IgD-negative memory B cell (primary cell): ENCODE measurements at regions not wholly inside any gene's neighbourhood (a gene's known extent, or its start where the extent isn't known, plus 50 kb on each side); places are given as distances from the start of the nearest gene placed in this dataset.

ENCODE experiments used
- H3K27ac Mint-ChIP-seq, 3 donors: one replicate each; pipeline ENCODE4 v1.8.0; 2020 to 2022; ENCODE audit warnings: mild to moderate bottlenecking in 3 of 3, mixed read lengths in 3 of 3, moderate library complexity in 1 of 3
- H3K27me3 Mint-ChIP-seq: one replicate; pipeline ENCODE4 v1.8.0; 2021; ENCODE audit warnings: mixed read lengths
- H3K36me3 Mint-ChIP-seq: one replicate; pipeline ENCODE4 v1.8.0; 2020; ENCODE audit warnings: mild to moderate bottlenecking, mixed read lengths
- H3K4me1 Mint-ChIP-seq, 3 donors: one replicate each; pipeline ENCODE4 v1.8.0; 2020 to 2022; ENCODE audit warnings: mixed read lengths in 3 of 3, mild to moderate bottlenecking in 1 of 3
- H3K4me3 Mint-ChIP-seq, 4 donors: one replicate each; pipeline ENCODE4 v1.8.0; 2020 to 2022; ENCODE audit warnings: mild to moderate bottlenecking in 4 of 4, mixed read lengths in 4 of 4, moderate library complexity in 3 of 4
- H3K9me3 Mint-ChIP-seq, 3 donors: one replicate each; pipeline ENCODE4 v1.8.0; 2020 to 2021; ENCODE audit warnings: mixed read lengths in 3 of 3, mild to moderate bottlenecking in 1 of 3

- Mint-ChIP-seq H3K27me3 (peaks cover 1% of the 10 kb centered on the region), H3K27ac (no peak overlapping the region), H3K4me3 (no peak overlapping the region), H3K36me3 (no peaks in the 10 kb centered on the region), H3K9me3 (no peaks in the 10 kb centered on the region), H3K4me1 (no peaks in the 10 kb centered on the region)
These were observed 129.1 kb upstream of the SHB start for GRCh38 chr9:38198140-38198539.

DNA sequence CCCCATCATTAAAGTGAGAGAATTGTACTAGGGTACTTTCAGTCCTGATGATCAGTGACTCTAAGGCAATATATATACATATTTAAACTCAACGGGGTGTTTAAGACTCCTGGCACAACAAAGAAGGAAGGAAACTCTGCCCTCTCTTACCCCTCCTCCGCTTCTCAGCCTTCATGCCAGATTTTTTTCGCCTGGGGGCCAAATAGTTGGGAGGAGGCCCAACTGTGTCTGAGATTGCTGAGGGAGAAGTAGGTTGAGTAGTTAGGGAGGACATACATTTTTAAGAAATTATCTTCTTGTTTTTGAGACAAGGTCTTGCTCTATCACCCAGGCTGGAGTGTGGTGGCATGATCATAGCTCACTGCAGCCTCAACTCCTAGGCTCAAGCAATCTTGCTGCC, 127.7 kb upstream of the SHB start:
- no peaks in the 10 kb centered on the region for H3K9me3 Mint-ChIP-seq
- no peak overlapping the region for H3K27ac Mint-ChIP-seq
- H3K27me3 Mint-ChIP-seq, result peaks cover 1% of the 10 kb centered on the region
- H3K36me3 Mint-ChIP-seq, result no peaks in the 10 kb centered on the region
- H3K4me3 Mint-ChIP-seq, result no peak overlapping the region
- no peaks in the 10 kb centered on the region for H3K4me1 Mint-ChIP-seq

DNA sequence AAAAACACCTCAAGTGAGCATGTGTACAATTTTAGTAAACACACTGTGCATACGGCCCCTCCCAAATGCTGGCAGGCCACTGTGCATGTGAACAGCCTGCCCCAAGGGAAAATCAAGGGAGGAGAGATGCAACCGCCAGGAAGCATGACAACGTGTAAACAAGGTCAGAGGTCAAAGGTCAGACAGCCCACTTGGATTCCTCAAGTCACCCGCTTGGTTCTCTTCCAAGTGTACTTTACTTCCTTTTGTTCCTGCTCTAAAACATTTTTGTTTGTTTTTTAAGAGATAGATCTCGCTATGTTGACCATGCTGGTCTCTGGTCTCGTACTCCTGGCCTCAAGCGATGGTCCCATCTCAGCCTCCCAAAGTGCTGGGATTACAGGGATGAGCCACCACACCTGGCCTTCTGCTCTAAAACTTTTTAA, 126.7 kb upstream of the SHB start:
- H3K4me3 Mint-ChIP-seq, result no peak overlapping the region
- H3K27ac Mint-ChIP-seq, result no peak overlapping the region
- no peaks in the 10 kb centered on the region for H3K36me3 Mint-ChIP-seq

GRCh38 chr9:38194870-38195269, 125.8 kb upstream of the SHB start:
- Mint-ChIP-seq H3K9me3 (no peaks in the 10 kb centered on the region), H3K4me1 (no peaks in the 10 kb centered on the region), H3K27ac (no peak overlapping the region), H3K36me3 (no peaks in the 10 kb centered on the region), H3K27me3 (peaks cover 1% of the 10 kb centered on the region), H3K4me3 (no peak overlapping the region)

More for the DNA sequence above, 126.7 kb upstream of the SHB start:
- Mint-ChIP-seq H3K9me3 (no peaks in the 10 kb centered on the region), H3K27me3 (peaks cover 1% of the 10 kb centered on the region), H3K4me1 (no peaks in the 10 kb centered on the region)

- Mint-ChIP-seq H3K27ac (no peak overlapping the region), H3K4me3 (no peak overlapping the region), H3K27me3 (peaks cover 1% of the 10 kb centered on the region), H3K9me3 (peaks cover 0 to 3% (median 1%) of the 10 kb centered on the region in 3 donors), H3K36me3 (no peaks in the 10 kb centered on the region), H3K4me1 (no peaks in the 10 kb centered on the region)
These were observed 123.8 kb upstream of the SHB start for GRCh38 chr9:38192731-38193265.

- Mint-ChIP-seq H3K4me1 (peaks cover 0 to 1% (median 0%) of the 10 kb centered on the region in 3 donors), H3K4me3 (no peak overlapping the region), H3K9me3 (peaks cover 0 to 3% (median 3%) of the 10 kb centered on the region in 3 donors), H3K36me3 (peaks cover 2% of the 10 kb centered on the region), H3K27ac (no peak overlapping the region), H3K27me3 (peaks cover 6% of the 10 kb centered on the region)
These were observed 117.5 kb upstream of the SHB start for GRCh38 chr9:38186404-38187115.

DNA sequence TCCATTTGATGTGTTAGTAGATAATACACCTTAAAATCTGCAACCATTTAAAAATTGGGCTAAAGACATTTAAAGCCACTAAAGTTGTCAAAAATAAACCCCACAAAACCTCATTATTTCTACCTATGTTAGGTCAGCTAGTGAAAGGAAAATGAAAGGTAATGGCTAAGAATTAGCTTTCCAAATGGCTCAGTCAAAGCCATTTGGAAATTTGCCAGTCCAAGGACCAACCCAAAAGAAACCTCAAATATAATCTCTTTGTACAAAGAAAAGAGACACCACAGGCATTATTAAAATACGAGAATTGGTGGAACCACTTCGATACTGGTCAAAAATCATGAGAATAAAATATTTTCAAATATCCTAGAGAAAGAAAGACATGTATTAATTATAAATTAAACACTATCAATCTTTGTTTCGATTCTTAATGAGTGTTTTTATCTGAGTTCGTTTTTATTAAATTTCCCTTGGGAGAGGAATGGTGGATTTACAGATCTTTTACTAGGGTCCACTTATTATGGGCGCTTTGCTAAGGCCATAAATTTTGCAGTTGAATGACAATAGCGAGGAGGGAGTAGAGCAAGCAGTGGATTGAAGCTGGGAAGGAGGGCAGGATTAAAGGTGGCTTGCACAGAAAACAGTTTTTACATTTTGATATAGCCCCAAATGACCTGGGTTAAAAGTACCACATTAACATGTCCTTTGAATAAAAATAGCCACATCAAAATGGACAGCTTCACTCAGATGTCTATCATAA, 116.8 kb upstream of the SHB start:
- no peak overlapping the region for H3K27ac Mint-ChIP-seq
- peaks cover 2% of the 10 kb centered on the region for H3K36me3 Mint-ChIP-seq
- peaks cover 6% of the 10 kb centered on the region for H3K27me3 Mint-ChIP-seq
- peaks cover 0 to 3% (median 3%) of the 10 kb centered on the region in 3 donors for H3K9me3 Mint-ChIP-seq
- peaks cover 0 to 1% (median 0%) of the 10 kb centered on the region in 3 donors for H3K4me1 Mint-ChIP-seq
- H3K4me3 Mint-ChIP-seq, result no peak overlapping the region

DNA sequence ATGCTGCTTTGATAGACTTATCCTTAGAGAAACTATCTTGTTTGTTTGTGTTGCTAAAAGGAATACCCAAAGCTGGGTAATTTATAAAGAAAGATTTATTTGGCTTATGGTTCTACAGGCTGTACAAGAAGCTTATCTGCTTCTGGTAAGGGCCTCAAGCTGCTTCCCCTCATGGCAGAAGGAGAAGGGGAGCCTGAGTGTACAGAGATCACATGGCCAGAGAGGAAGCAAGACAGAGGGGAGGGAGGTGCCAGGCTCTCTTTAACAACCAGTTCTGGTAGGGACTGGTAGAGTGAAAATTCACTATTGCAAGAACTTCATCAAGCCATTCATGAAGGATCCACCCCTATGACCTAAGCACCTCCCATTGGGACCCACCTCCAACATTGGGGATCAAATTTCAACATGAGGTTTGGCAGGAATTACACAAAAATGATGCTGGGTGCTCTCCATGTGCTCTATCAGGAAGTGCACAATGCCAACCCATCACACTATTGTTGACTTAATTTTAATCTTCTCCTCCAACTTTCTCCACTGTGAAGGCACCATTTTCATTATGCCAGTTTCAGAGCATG, 115.1 kb upstream of the SHB start:
- H3K27me3 Mint-ChIP-seq, result peaks cover 6% of the 10 kb centered on the region
- H3K4me1 Mint-ChIP-seq, result peaks cover 0 to 1% (median 0%) of the 10 kb centered on the region in 3 donors
- H3K9me3 Mint-ChIP-seq, result peaks cover 0 to 3% (median 3%) of the 10 kb centered on the region in 3 donors
- no peak overlapping the region for H3K4me3 Mint-ChIP-seq
- H3K36me3 Mint-ChIP-seq, result peaks cover 2% of the 10 kb centered on the region
- no peak overlapping the region for H3K27ac Mint-ChIP-seq

GRCh38 chr9:38182321-38182720, 113.3 kb upstream of the SHB start:
- H3K27ac Mint-ChIP-seq, result no peak overlapping the region
- H3K36me3 Mint-ChIP-seq, result no peaks in the 10 kb centered on the region
- peaks cover 0 to 1% (median 0%) of the 10 kb centered on the region in 3 donors for H3K9me3 Mint-ChIP-seq
- H3K27me3 Mint-ChIP-seq, result peaks cover 10% of the 10 kb centered on the region
- H3K4me3 Mint-ChIP-seq, result no peak overlapping the region
- H3K4me1 Mint-ChIP-seq, result peaks cover 0 to 2% (median 1%) of the 10 kb centered on the region in 3 donors

GRCh38 chr9:38181866-38182265, 112.8 kb upstream of the SHB start:
- Mint-ChIP-seq H3K27ac (no peak overlapping the region), H3K4me1 (peaks cover 0 to 2% (median 1%) of the 10 kb centered on the region in 3 donors), H3K4me3 (no peak overlapping the region), H3K36me3 (no peaks in the 10 kb centered on the region), H3K9me3 (peaks cover 0 to 1% (median 0%) of the 10 kb centered on the region in 3 donors), H3K27me3 (peaks cover 10% of the 10 kb centered on the region)

DNA sequence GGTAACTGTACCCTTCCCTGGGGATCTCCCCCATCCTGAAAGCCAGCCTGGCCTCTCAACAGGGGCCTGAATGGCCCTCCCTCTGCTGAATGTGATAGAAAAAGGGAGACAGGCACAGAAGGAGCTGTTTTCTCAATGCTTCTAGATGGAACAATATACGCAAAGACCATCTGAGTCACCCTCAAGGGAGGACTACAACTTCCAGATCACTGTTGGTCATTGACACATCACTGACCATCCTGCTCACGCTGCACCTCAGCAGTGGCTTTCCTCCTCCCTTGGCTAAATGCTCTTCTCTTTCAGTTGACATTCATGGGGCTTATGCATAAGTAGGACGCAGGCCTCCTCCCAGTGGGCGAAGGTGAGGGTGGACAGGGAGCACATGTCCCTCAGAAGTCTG, 112.2 kb upstream of the SHB start:
- H3K4me1 Mint-ChIP-seq, result peaks cover 0 to 2% (median 1%) of the 10 kb centered on the region in 3 donors

GRCh38 chr9:38180656-38181055, 111.6 kb upstream of the SHB start:
- Mint-ChIP-seq H3K9me3 (peaks cover 0 to 1% (median 0%) of the 10 kb centered on the region in 3 donors), H3K27ac (no peak overlapping the region), H3K4me3 (no peak overlapping the region), H3K4me1 (peaks cover 0 to 2% (median 0%) of the 10 kb centered on the region in 3 donors), H3K36me3 (no peaks in the 10 kb centered on the region), H3K27me3 (peaks cover 8% of the 10 kb centered on the region)

More for the DNA sequence above, 112.2 kb upstream of the SHB start:
- Mint-ChIP-seq H3K9me3 (peaks cover 0 to 1% (median 0%) of the 10 kb centered on the region in 3 donors), H3K4me3 (no peak overlapping the region), H3K27ac (no peak overlapping the region), H3K27me3 (peaks cover 8% of the 10 kb centered on the region), H3K36me3 (no peaks in the 10 kb centered on the region)

DNA sequence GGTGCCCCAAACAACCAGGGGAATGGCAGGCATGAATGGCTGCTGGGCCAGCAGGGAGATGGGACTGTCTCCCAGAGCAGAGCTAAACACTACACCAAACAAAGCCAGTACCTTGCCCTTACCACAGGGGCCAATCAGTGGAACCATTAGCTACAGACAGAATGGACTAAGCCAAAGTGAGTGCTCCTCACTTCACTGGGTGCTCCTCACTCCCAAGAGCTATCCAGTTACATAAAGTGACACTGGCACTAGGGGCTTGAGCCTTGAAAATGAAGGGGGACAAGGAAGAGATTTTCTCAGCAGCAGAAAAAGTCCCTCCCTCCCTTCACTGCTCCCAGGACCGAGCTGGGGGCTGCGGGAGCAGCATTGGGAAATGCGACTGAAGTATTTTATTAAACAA, 110.9 kb upstream of the SHB start:
- Mint-ChIP-seq H3K4me1 (peaks cover 0 to 2% (median 0%) of the 10 kb centered on the region in 3 donors), H3K36me3 (peaks cover 1% of the 10 kb centered on the region), H3K27me3 (peaks cover 8% of the 10 kb centered on the region), H3K4me3 (no peak overlapping the region), H3K9me3 (peaks cover 0 to 1% (median 0%) of the 10 kb centered on the region in 3 donors), H3K27ac (no peak overlapping the region)

- Mint-ChIP-seq H3K36me3 (peaks cover 1% of the 10 kb centered on the region), H3K9me3 (no peaks in the 10 kb centered on the region), H3K27me3 (peaks cover 8% of the 10 kb centered on the region), H3K4me3 (no peak overlapping the region), H3K4me1 (peaks cover 0 to 2% (median 0%) of the 10 kb centered on the region in 3 donors), H3K27ac (no peak overlapping the region)
These were observed 109.2 kb upstream of the SHB start for GRCh38 chr9:38178237-38178636.

- Mint-ChIP-seq H3K9me3 (no peaks in the 10 kb centered on the region), H3K27me3 (peaks cover 8% of the 10 kb centered on the region), H3K4me1 (peaks cover 0 to 2% (median 0%) of the 10 kb centered on the region in 3 donors), H3K36me3 (peaks cover 1% of the 10 kb centered on the region), H3K27ac (no peak overlapping the region), H3K4me3 (no peak overlapping the region)
These were observed 108.7 kb upstream of the SHB start for GRCh38 chr9:38177680-38178079.
